ENCODE measurements at regions not wholly inside any gene's neighbourhood (a gene's known extent, or its start where the extent isn't known, plus 50 kb on each side); places are given as distances from the start of the nearest gene placed in this dataset.
"Not testable (repeated sequence)": the region's sequence is repeated elsewhere in the genome, so short reads cannot be mapped to it uniquely, and the experiment has no call there.

- DNase-seq (ENCODE audit: low read depth) = no peak
- TF ChIP-seq CTCF (IDR thresholded peaks at IDR 0.05; ENCODE audit: insufficient read depth, low read length) = no peak
- H3K4me3 ChIP-seq (ENCODE audit: low read depth, low read length) = no peak overlapping the region
Measured at GRCh38 chr2:2729246-2729645, 398.2 kb upstream of the MYT1L start.

- DNase-seq (ENCODE audit: low read depth) = no peak
- no peak overlapping the region for H3K4me3 ChIP-seq (ENCODE audit: low read depth, low read length)
- TF ChIP-seq CTCF (IDR thresholded peaks at IDR 0.05; ENCODE audit: insufficient read depth, low read length) = no peak
Measured at GRCh38 chr2:2728635-2729034, 397.6 kb upstream of the MYT1L start.

GRCh38 chr2:2727876-2728511, 396.9 kb upstream of the MYT1L start:
- H3K4me3 ChIP-seq (ENCODE audit: low read depth, low read length) = no peak overlapping the region
- DNase-seq (ENCODE audit: low read depth) = no peak
- no peak for TF ChIP-seq CTCF (IDR thresholded peaks at IDR 0.05; ENCODE audit: insufficient read depth, low read length)

- TF ChIP-seq CTCF (IDR thresholded peaks at IDR 0.05; ENCODE audit: insufficient read depth, low read length) = no peak
- no peak overlapping the region for H3K4me3 ChIP-seq (ENCODE audit: low read depth, low read length)
- DNase-seq (ENCODE audit: low read depth) = no peak
Measured at GRCh38 chr2:2726163-2726562, 395.1 kb upstream of the MYT1L start.

GRCh38 chr2:2723064-2723463, 392.0 kb upstream of the MYT1L start:
- H3K4me3 ChIP-seq (ENCODE audit: low read depth, low read length) = no peak overlapping the region
- DNase-seq (ENCODE audit: low read depth) = no peak
- no peak for TF ChIP-seq CTCF (IDR thresholded peaks at IDR 0.05; ENCODE audit: insufficient read depth, low read length)

GRCh38 chr2:2721296-2721835, 390.3 kb upstream of the MYT1L start:
- DNase-seq (ENCODE audit: low read depth) = no peak
- no peak overlapping the region for H3K4me3 ChIP-seq (ENCODE audit: low read depth, low read length)

GRCh38 chr2:2720806-2721205, 389.7 kb upstream of the MYT1L start:
- not testable (repeated sequence) for H3K4me3 ChIP-seq (ENCODE audit: low read depth, low read length); DNase-seq (ENCODE audit: low read depth)

More at GRCh38 chr2:2721296-2721835, 390.3 kb upstream of the MYT1L start:
- TF ChIP-seq CTCF (IDR thresholded peaks at IDR 0.05; ENCODE audit: insufficient read depth, low read length) = no peak

All from fibroblast of the aortic adventitia (primary cell).